ENCODE measurements at regions not wholly inside any gene's neighbourhood (a gene's known extent, or its start where the extent isn't known, plus 50 kb on each side); places are given as distances from the start of the nearest gene placed in this dataset.

DNA sequence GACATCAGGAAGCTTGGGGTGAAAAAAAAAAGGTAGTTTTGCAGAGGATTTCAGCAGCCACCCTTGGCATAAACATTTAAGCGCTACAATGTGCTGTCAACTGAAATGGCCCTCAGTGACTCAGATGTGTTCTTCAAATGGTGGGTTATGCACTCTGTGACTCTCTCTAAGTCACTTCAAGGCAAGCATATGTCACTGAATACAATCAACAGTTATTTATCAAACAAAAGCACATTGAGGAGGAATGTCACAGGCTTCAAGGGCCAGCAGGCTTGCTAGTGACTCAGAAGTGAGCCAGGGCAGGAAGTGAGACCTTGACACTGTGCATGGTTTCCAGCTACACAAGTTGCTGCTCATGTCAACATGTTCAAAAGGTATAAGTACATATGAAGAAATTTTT lies 523.7 kb upstream of the HTR2A start:
- TF ChIP-seq GATA2 (IDR thresholded peaks at IDR 0.05; ENCODE audit: low read depth, low read length) = no peak
- TF ChIP-seq GATA3 (IDR thresholded peaks at IDR 0.05; ENCODE audit: low read depth, low read length) = no peak
